PC-3 (cell line): ENCODE measurements at regions not wholly inside any gene's neighbourhood (a gene's known extent, or its start where the extent isn't known, plus 50 kb on each side); places are given as distances from the start of the nearest gene placed in this dataset.

ENCODE experiments used
- ATAC-seq: fragments of 200-7000 bp; cut with Tn5 transposase; 2 replicates; pipeline ENCODE4 v1.9.1; 2020; ENCODE audit warnings: mild to moderate bottlenecking, moderate library complexity
- BruUV-seq: library from RNA; stranded (reverse); fragments of 400-500 nt; replicated peaks from 2 replicates; lab custom pipeline; 2021; lab: Mats Ljungman, UMichigan
- CTCF ChIA-PET: fragments of 300-600 bp; sonication (Branson Sonifier 250); formaldehyde crosslinking; loops from one replicate; lab custom pipeline; 2022; ENCODE audit warnings: antibody characterized with exemption; lab: Charles Lee
- POLR2A ChIA-PET: fragments of 300-600 bp; sonication (Branson Sonifier 250); formaldehyde crosslinking; loops from one replicate; lab custom pipeline; 2022; ENCODE audit warnings: antibody characterized with exemption; ENCODE audit not compliant: unreplicated experiment; lab: Charles Lee
- DNase-seq: peaks from one replicate; pipeline ENCODE4 v3.0.0-alpha.2; 2015
- H2AFZ ChIP-seq: fragments of 300-600 bp; sonication (generic); 2 replicates; pipeline ENCODE4 v1.6.0; 2016; ENCODE audit warnings: antibody characterized with exemption, low read length
- H3F3A ChIP-seq: fragments of 300-600 bp; sonication (generic); one replicate; pipeline ENCODE4 v1.6.0; 2017; ENCODE audit warnings: antibody characterized with exemption, low read length, control low read depth, mild to moderate bottlenecking; ENCODE audit not compliant: unreplicated experiment
- H3K27ac ChIP-seq: fragments of 300-600 bp; sonication (generic); 2 replicates; pipeline ENCODE4 v1.5.1; 2016; ENCODE audit warnings: mild to moderate bottlenecking, low read length
- H3K27me3 ChIP-seq: fragments of 300-600 bp; sonication (generic); 2 replicates; pipeline ENCODE4 v1.6.1; 2016; ENCODE audit warnings: low read length, mixed read lengths
- H3K36me3 ChIP-seq: fragments of 300-600 bp; sonication (generic); 2 replicates; pipeline ENCODE4 v1.6.1; 2016; ENCODE audit warnings: low read depth, mixed run types, low read length, mixed read lengths
- H3K4me1 ChIP-seq: fragments of 300-600 bp; sonication (generic); 2 replicates; pipeline ENCODE4 v1.5.1; 2016; ENCODE audit warnings: low read length; ENCODE audit not compliant: insufficient read depth
- H3K4me2 ChIP-seq: fragments of 300-600 bp; sonication (generic); 2 replicates; pipeline ENCODE4 v1.6.0; 2016; ENCODE audit warnings: low read length
- H3K4me3 ChIP-seq: fragments of 300-600 bp; sonication (generic); 2 replicates; pipeline ENCODE4 v1.5.1; 2016; ENCODE audit warnings: mild to moderate bottlenecking, low read length, mixed read lengths
- H3K79me2 ChIP-seq: fragments of 300-600 bp; sonication (generic); 2 replicates; pipeline ENCODE4 v1.6.1; 2017; ENCODE audit warnings: low read length, mixed read lengths
- H3K9ac ChIP-seq: fragments of 300-600 bp; sonication (generic); 2 replicates; pipeline ENCODE4 v1.6.0; 2016; ENCODE audit warnings: mild to moderate bottlenecking, low read length
- H3K9me2 ChIP-seq: fragments of 300-600 bp; sonication (generic); replicated peaks from 2 replicates; pipeline ENCODE4 v1.6.1; 2016; ENCODE audit warnings: mixed run types, low read length, mixed read lengths
- H3K9me3 ChIP-seq: fragments of 300-600 bp; sonication (generic); 2 replicates; pipeline ENCODE4 v1.6.1; 2016; ENCODE audit warnings: low read length, mixed read lengths
- H4K20me1 ChIP-seq: fragments of 300-600 bp; sonication (generic); 2 replicates; pipeline ENCODE4 v1.6.1; 2016; ENCODE audit warnings: low read length, mixed read lengths
- CTCF ChIP-seq: fragments of 300-600 bp; sonication (generic); conservative IDR thresholded peaks from 2 replicates; pipeline ENCODE4 v1.5.1; 2017; ENCODE audit warnings: antibody characterized with exemption, low read depth, mild to moderate bottlenecking, low read length
- EZH2 ChIP-seq: fragments of 300-600 bp; sonication (generic); IDR thresholded peaks from one replicate; pipeline ENCODE4 v1.6.1; 2017; ENCODE audit warnings: antibody characterized with exemption, mild to moderate bottlenecking, low read length; ENCODE audit not compliant: unreplicated experiment
- EZH2phosphoT487 ChIP-seq: fragments of 300-600 bp; sonication (generic); IDR thresholded peaks from 2 replicates; pipeline ENCODE4 v1.6.1; 2018; ENCODE audit warnings: mild to moderate bottlenecking, antibody characterized with exemption, low read length, borderline replicate concordance
- intact Hi-C: fragments of 100-400 bp; cut with micrococcal nuclease; formaldehyde crosslinking; loops from 2 replicates; pipeline ENCODE4 v1.9.0; 2023

GRCh38 chr1:30036666-30037065 lies 686.7 kb downstream of the MATN1 start:
- H3K79me2 ChIP-seq: no peaks in the 10 kb centered on the region
- no peaks in the 10 kb centered on the region for H3K9me3 ChIP-seq
- no peak overlapping the region for H2AFZ ChIP-seq
- intact Hi-C loops: no loop called here
- no peaks in the 10 kb centered on the region; the same call in 1 of the 2 replicates for H3K27me3 ChIP-seq
- no peak for ATAC-seq
- TF ChIP-seq EZH2 (no peak), CTCF (no peak), EZH2phosphoT487 (no peak)
- H3K4me3 ChIP-seq: no peak overlapping the region
- no peaks in the 10 kb centered on the region for H3F3A ChIP-seq
- POLR2A ChIA-PET: no interaction called here
- no peaks in the 10 kb centered on the region for H3K4me1 ChIP-seq
- BruUV-seq: no TSS peak
- no peak for DNase-seq
- H3K9ac ChIP-seq: no peak overlapping the region
- H3K27ac ChIP-seq: no peak overlapping the region
- CTCF ChIA-PET: no interaction called here
- no peak overlapping the region for H3K4me2 ChIP-seq
- H4K20me1 ChIP-seq: no peaks in the 10 kb centered on the region
- H3K36me3 ChIP-seq: no peaks in the 10 kb centered on the region
- H3K9me2 ChIP-seq: no peaks in the 10 kb centered on the region

GRCh38 chr1:30036229-30036547 lies 687.2 kb downstream of the MATN1 start:
- ChIA-PET CTCF (no interaction called here), POLR2A (no interaction called here)
- Histone ChIP-seq H3K36me3 (no peaks in the 10 kb centered on the region), H3K4me1 (no peaks in the 10 kb centered on the region), H3K4me2 (no peak overlapping the region), H3K9ac (no peak overlapping the region), H3K4me3 (no peak overlapping the region), H3K9me2 (no peaks in the 10 kb centered on the region), H3K27ac (no peak overlapping the region), H3F3A (no peaks in the 10 kb centered on the region), H4K20me1 (no peaks in the 10 kb centered on the region), H2AFZ (no peak overlapping the region), H3K9me3 (no peaks in the 10 kb centered on the region), H3K79me2 (no peaks in the 10 kb centered on the region), H3K27me3 (no peaks in the 10 kb centered on the region; the same call in 1 of the 2 replicates)
- intact Hi-C loops: no loop called here
- no TSS peak for BruUV-seq
- DNase-seq: no peak
- no peak for ATAC-seq
- no peak for TF ChIP-seq EZH2
- TF ChIP-seq EZH2phosphoT487: no peak
- TF ChIP-seq CTCF: no peak

DNA sequence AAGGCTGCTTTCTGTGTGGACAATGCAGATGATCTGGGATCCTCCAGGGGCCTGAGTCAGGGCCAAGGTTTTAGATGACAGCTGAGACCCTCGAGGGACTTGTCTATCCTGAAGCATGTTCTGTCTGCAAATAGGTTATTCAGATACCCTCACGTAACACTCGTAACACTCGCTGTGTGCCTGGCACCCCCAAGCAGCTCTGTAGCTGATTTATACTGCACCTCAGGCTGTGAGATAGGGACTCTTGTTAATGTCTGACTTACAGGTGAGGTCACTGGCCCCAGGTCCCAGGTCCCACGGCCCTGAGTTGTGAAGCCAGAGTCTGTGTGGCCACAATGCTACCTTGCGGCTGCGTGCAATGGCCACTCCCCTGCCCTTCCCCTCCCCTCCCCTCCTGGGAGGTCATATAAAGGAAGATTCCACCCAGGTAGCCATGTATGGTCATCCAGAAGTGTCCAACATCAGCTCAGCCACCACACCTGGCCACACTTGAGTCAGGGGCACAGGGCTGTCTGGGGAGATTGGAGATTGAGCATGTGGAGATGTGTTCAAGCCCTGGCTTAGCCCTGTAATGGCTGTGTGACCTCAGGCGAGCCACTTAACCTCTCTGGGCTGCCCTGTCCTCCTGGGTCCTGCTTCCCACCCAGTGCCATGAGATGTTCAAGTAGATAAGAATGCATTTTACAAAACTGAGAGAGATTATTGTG lies 687.7 kb downstream of the MATN1 start:
- Histone ChIP-seq H3K9ac (no peak overlapping the region), H3K36me3 (no peaks in the 10 kb centered on the region), H3K9me3 (no peaks in the 10 kb centered on the region), H3F3A (no peaks in the 10 kb centered on the region), H3K27me3 (no peaks in the 10 kb centered on the region; the same call in 1 of the 2 replicates), H3K4me3 (no peak overlapping the region), H3K4me2 (no peak overlapping the region), H3K79me2 (no peaks in the 10 kb centered on the region), H4K20me1 (no peaks in the 10 kb centered on the region), H3K4me1 (no peaks in the 10 kb centered on the region), H2AFZ (no peak overlapping the region), H3K27ac (no peak overlapping the region), H3K9me2 (no peaks in the 10 kb centered on the region)
- BruUV-seq: no TSS peak
- no peak for TF ChIP-seq EZH2
- ChIA-PET CTCF (no interaction called here), POLR2A (no interaction called here)
- ATAC-seq (no peak), DNase-seq (no peak)
- intact Hi-C loops: no loop called here
